CD4-positive, alpha-beta T cell treated with Interferon alpha-2 for 1 hour (primary cell): ENCODE measurements at regions not wholly inside any gene's neighbourhood (a gene's known extent, or its start where the extent isn't known, plus 50 kb on each side); places are given as distances from the start of the nearest gene placed in this dataset.
"Not testable (repeated sequence)": the region's sequence is repeated elsewhere in the genome, so short reads cannot be mapped to it uniquely, and the experiment has no call there.

Source experiments
- DNase-seq, 2 donors: peaks; one replicate each; pipeline ENCODE4 v3.0.0-alpha.2; 2020 to 2022

DNA sequence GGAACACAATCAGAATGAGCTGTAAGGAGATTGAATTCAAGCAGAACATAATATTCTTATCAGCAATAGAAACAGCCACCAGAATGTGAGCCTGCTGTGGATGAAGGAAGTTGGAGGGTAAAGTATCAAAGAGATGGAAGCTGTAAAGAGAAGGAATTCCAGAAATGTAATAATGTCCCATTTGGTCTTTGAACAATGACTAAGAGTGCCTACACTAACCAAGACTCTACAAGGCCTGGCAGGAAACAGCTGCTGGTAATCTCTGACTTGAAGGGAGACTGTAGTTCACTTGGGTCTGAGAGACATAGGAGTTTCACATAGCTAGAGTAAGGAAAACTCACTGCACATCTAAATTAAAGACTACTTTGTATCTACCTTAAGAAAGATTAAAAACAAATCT is 1176.0 kb upstream of the ALCAM start:
- DNase-seq: no peak

DNA sequence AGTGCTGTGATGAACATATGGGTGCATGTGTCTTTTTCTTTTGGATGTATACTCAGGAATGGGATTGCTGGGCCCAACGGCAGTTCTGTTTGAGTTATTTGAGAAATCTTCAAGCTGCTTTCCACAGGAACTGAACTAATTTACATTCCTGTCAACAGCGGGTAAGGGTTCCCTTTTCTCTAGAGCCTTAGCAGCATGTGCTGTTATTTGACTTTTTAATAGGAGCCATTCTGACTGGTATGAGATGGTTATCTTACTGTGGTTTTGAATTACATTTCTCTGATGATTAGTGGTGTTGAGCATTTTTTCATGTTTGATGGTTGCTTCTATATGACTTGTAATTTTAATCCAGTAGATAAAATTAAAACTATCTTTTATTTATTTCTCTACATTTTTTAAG is 1168.6 kb upstream of the ALCAM start:
- DNase-seq: no peak

DNA sequence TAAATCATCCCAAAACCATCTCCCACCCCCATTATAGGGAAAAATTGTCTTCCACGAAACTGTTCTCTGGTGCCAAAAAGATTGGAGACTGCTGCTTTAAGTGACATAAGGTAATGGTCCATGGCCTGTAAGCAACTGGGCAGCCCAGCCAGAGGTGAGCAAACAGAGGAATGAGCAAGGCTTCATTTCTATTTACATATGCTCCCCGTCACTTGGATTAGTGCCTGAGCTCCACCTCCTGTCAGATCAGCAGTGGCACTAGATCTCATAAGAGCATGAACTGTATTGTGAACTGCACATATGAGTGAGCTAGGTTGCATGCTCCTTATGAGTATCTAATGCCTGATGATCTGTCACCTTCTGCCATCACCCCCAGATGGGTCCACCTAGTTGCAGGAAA is 1159.8 kb upstream of the ALCAM start:
- DNase-seq: no peak

DNA sequence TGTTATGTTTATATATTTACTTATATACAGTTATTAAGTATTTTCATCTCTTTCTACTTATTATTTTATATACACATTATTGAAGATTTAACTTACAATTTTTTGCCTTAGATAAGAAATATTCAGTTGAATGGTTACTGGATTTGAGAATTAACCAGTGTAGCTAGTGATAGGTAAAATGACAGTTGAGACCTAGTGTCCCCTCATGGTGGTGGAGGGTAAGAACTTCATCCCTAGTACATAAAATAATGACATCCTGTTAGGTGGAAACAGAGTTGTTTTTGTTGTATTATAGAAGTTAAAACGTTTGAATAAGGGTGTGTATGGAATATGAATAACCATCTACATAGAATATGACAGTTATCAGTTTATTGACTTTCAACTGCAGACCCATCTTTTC is 1152.4 kb upstream of the ALCAM start:
- no peak for DNase-seq

DNA sequence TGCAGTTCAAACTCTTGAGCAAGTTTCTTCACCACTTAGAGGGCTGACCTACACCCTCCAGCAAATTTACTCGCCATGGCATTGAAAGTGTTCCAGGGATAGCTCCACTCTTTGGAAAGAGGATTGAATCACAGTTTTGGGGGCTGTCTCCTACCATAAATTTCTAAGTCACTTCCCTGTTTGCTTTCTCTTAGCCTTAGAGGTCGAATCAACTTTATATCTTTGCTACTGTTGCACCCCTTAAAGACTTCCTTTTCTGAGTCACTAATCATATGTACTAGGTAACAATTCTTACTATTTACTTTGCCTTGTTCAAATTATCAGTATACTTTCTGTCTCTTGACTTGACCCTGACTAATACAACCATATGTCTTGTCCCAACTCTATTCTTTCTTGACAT is 1151.8 kb upstream of the ALCAM start:
- no peak for DNase-seq

DNA sequence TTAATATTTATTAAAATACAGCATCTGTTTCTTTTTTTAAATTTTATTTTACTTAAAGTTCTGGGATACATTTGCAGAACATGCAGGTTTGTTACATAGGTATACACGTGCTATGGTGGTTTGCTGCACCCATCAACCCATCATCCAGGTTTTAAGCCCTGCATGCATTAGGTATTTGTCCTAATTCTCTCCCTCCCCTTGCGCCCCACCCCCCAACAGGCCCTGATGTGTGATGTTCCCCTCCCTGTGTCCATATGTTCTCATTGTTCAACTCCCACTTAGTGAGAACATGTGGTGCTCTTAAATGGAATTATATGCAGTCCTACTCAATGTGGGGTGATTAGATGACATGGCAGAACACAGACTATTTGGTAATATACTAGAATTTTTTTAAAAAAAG is 1147.7 kb upstream of the ALCAM start:
- DNase-seq: not testable (repeated sequence)

DNA sequence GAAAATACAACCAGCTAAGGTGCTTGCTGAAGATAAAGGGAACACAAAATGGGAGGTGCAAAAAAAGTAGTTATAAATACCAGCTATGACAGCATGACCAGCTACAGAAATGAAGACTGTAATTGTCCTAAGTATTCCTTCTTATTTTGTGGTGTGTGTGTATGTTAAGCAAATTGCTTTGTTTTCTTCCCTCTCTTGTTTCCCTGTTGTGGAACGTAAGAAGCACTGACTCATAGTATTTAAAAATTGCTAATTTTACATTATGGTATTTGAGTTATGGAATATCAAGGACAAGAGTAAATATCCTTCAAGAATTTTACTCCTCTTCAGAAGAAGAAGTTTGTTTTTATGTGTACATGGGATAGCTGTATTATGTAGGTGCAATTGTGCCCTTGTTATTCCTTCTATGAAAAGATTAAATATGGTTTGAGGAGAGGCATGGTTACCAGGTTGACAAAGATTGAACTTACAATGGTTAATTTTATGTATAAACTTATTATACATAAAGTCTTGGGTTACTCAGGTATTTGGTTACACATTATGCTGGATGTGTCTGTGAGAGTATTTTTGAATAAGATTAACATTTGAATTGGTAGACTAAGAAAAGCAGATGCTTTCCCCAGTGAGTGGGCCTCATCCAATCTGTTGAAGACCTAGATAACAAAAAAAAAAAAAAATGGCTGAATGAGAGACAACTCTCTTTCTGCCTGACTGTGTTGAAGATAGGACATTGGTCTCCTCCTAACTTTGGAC is 1132.1 kb upstream of the ALCAM start:
- DNase-seq: no peak

DNA sequence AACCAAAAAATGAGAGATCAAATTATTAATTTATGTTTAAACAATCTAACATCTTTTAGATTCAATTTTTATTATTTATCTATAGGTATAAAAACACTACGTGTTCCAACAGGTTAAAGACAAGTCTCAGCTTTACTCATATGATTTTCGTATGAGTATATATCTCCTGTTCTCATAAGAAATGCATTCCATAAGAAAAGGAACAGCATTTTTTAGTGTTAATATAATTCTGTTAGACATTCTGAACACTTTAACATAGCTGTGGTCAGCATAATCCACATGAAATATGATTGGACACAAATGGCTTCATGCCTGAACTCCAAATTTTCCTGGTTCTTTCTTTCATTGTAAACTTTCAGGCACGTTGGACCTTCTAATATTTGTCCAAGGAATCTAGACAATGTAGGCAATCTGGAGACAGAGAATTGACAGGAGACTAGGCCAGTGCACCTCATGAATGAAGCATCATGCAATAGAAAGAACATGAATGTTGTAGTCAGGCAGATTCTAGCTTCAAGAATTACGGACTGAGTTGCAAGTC is 1122.0 kb upstream of the ALCAM start:
- no peak for DNase-seq

DNA sequence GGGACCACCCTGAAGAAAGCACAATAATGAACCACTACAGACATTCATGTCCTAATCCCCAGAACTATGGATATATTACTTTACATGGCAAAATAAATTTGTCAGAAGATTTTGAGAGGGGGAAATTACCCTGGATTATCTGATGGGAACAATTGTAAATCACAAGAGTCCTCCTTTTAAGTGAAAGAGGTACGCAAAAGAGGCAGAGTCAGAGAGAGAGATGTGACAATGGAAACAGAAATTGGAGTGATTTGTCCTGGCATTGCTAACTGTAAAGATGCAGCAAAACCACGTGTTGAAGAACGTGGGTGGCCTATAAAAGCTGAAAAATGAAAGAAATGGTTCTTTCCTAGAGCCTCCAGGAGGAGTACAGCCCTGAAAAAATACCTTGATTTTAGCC is 1121.4 kb upstream of the ALCAM start:
- no peak for DNase-seq

DNA sequence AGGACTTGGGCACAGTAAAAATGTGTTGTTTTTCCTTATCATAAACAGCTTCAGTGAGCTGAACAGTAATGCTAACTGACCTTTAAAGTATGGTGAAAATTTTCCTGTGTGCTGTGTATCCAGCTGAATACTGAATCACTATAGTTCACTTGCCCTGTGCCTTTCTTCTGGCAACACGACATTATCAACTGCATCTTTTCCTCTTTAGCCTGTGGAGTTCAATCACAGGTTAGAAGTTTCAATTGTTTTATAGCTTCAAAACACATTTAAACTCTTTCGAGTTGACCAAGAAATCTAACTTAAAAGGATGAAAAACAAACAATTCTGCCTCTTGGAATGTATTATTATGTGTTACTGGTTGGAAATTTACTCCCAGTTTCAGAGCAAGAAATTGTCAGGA is 1120.7 kb upstream of the ALCAM start:
- no peak for DNase-seq

DNA sequence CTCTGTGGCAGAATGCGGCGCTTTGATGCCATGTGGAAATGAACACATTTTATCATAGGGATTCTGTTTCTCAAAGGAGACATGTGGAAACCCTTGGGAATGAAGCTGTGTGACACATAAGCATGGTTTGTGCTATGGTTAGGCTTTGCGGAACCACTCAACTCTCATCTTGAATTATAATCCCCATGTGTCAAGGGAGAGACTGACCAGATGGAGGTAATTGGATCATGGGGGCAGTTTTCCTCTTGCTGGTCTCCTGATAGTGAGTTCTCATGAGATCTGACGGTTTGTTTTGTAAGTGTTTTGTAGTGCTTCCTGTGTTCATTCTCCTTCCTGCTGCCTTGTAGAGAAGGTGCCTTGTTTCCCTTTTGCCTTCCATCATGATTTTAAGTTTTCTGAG is 1109.2 kb upstream of the ALCAM start:
- DNase-seq: no peak

DNA sequence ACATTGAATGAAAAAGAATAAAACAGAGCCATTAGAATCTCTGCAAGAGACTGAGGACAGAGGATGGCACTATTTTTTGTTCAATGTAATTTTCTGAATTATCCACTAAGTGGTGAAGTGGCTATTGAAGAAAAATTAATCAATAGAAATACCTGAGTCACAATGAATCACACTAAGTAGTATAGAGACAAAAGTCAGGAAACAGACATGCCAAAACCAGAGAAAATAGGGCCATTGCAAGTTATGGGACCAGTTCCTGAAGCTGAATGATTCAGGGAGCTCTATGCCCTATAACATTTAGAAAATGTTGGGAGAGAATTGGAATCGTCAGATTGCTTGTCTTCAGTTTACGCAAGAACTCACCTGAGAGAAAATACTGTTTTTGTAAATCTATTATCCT is 1103.2 kb upstream of the ALCAM start:
- DNase-seq: no peak

DNA sequence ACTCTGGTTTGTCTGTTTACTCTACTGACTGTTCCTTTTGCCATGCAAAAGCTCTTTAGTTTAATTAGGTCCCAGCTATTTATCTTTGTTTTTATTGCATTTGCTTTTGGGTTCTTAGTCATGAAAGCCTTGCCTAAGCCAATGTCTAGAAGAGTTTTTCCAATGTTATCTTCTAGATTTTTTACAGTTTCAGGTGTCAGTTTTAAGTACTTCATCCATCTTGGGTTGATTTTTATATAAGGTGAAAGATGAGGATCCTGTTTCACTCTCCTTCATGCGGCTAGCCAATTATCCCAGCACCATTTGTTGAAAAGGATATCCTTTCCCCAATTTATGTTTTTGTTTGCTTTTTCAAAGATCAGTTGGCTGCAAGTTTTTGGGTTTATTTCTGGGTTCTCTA is 1100.5 kb upstream of the ALCAM start:
- not testable (repeated sequence) for DNase-seq

DNA sequence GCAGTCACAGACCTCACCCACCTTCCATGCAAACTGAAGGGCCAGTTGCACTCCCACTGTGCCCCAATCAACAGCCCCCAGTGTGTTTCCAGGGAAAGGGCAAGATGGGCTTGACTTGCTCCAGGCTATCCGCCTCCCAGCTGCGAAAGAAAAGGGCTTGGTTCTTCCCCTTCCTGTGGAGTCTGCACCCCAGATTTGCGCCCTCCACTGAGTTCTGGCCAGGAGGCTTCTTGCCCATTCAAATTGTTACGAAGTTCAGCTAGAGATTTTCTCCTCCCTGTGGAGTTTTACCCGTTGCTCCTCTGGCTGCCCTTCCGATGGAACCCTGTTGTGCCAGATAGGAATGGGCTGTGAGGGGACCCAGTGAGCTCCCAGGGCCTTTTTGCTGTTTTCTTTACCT is 1096.9 kb upstream of the ALCAM start:
- DNase-seq: no peak

DNA sequence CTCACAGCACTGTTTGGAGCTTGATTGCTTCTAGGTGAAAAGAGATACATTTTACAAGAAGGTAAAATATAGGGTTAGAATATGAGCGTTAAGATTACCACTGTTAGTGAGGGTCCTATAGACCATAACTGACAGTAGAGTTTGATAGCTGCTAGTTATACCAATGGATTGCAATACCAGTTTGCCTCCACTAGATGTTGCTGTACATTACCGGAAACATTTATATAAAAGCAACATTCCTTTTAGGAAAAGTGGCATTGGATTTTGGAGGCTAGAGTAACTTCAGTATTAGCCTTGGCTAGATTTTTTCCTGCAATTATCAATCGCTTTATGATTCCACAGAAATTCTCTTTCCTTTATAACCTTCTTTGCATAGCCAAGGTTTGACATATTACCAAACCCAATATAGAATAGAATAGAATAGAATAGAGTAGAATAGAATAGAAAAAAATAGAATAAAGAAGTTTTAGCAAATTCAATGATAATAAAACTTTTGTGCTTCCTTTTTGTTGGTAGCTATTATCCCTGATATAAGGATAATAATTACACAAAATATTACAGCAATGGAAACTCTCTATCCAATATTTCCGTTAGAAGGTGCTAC is 1093.6 kb upstream of the ALCAM start:
- DNase-seq: peak in 1 of 2 donors; percentile 11

DNA sequence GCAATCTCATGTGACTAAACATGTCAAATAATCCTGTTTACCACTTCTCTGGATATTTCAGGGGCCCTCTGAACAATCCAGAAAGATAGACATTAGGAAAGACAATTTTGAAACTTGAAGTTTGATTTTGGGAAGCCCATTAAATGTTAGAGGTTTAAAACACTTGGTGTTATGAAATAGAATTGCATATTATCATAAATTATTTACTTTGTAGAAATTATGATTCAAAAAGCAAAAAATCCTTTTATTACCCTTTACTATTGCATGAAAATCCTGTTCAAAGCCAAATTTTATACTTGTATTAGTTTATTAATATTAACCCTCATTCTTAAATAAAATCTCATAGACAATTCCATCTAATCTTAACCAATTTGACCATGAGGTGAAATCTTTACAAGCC is 1091.5 kb upstream of the ALCAM start:
- DNase-seq: no peak

DNA sequence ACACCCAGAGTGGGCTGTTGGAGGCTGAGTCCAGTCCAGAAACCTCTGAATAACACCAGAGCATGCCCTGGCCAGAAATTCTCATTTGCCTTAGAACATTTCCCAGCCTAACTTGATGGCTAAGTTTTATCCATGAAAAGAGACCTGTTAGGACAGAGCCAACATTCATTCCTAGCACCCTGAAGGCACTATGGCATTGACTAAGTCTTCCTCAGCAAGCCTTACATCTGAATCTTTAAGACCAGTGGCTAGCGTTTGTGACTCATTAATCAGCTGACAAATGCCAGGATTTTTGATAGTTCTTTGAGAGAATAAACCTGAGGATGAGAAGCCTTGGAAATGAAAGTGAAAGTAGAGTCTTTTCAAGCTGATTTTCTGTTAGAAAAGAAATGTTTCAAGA is 1087.1 kb upstream of the ALCAM start:
- peak in 1 of 2 donors; percentile 44 for DNase-seq

DNA sequence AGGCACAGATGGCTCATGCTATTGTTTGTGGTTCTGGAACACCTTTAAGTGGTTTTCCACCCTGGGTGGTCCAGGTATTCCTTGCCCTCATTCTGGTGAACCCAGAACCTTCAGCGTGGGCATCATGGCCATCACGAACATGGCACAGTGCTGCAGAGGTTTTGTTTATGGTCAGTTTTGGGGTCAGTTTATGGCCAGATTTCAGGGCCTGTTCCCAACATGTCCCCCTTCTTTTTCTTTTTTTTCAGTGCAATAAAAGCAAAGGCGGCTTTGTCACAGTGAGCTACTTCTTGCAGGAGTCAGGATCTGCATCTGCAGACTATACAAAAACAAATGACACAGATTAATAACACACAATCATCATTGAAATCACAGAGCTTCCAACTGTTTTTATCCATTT is 1085.0 kb upstream of the ALCAM start:
- DNase-seq: no peak

DNA sequence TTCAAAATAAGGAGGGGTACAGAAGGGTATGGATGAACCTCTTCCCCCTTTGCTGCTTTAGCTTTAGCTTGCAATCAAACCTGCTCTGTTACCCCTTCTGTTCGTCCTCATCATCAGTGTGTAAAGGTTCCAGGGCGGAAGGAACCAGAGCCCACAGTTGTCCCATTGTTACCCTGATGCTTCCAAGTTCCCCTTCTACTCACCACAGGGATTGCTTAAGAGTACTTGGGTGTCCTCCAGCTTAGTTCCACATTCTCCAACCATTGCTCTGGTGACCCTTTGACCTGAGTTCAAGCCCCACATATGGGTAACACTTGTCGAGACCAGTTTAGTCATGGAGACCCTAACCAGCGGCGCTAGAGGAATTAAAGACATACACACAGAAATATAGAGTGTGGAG is 1080.1 kb upstream of the ALCAM start:
- no peak for DNase-seq

DNA sequence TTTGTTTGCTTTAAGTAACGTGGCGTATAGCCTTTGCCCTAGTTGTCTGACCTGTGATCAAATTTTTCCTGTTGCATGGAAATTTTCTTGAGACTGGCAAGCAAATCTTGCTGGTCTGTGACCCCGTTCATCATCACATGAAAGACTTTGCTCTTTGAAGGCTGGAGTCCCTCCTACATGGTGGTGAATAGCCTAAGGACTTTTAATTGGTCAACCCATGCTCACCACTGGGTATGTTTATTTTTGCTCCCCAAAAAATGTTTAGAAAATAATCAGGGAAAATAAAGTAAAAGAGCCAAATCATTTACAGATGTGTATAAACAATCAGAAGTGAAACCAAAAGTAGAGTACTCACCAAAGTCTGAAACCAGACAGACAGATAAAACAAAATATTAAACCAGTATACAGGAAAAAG is 1075.3 kb upstream of the ALCAM start:
- DNase-seq: peak in 1 of 2 donors; percentile 13

DNA sequence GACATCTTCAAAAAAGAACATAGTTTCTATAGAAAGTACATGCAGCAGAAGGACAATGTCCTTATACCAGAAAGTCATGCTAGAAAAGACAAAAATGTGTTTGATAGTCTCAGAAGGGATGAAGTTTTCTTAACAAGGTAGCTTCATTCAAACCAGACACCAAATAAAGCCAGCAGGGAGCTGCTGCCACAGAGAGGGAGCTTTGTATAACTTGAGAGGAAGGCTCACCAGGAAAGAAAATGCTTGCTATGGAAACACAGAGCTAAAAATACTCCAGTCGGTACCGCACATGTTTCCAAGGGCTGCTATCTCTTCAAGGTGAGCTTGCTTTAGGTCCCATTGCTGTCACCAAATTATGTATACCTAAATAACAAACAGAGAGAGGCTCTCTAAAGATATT is 1074.8 kb upstream of the ALCAM start:
- DNase-seq: peak in 1 of 2 donors; percentile 7

DNA sequence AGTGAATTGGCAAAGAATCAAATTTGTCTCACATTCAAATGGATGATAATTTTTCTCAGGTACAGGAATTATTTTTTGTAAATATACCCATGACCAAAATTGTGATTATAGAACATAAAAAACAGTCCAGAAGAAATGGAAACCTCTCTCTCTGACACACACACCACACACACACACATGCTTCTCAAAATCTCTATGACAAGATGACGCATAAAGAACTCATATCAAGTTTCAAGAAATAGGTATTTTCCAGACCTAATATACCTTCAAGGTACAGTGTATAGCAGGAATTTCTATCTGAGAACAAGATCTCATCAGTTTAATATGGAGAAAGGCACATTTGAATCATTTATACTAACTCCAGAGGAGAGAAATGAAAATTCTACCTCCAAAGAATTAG is 1069.1 kb upstream of the ALCAM start:
- DNase-seq: no peak

DNA sequence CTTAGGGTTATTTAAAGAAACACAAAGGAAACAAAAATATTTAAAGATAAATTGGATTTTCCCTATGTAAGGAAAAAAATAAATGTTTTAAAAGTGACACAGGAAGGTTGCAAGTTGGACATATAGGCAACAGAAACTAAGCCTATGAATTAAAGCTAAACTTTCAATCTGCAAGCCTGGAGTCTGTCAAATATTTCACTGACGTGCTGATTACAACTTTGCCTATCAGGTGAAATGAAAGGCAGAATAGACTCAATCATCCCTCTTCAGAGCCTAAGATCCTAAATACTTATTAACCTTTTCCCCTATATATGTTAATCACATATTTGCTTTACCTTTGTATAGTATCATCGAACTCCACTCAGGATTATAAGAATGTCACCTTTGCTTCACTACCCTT is 1068.0 kb upstream of the ALCAM start:
- no peak for DNase-seq

DNA sequence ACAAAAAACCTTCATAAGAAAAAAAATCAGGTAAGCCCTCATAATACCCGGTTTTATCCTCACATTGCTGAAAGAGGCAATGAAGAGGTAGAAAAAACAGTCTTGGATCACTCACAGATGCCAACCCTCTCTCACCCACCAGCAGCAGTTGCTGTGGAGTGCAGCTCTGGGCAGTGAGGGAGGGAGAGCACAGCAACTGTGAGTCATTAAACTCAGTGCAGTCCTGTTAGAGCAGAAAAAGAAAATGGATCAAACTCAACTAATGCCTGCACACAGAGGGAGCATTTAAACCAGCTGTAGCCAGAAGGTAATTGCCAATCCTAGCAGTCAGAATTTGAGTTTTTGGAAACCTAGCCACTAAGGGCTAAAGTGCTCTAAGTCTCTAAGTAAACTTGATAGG is 1050.6 kb upstream of the ALCAM start:
- DNase-seq: no peak

DNA sequence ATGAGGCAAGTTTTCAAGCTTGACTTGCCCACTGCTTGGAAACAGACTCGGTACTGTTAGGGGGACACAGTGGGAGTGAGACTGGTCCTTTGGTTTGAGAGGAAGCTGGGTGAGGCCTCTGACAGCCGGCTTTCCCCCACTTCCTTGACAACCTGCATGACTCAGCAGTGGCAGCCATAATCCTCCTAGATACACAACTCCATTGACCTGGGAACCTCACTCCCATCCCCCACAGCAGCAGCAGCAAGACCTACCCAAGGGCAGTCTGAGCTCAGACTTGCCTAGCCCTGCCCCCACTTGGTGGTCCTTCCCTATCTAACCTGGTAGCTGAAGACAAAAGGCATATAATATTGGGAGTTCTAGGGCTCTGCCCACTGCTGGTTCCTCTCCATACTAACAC is 1043.5 kb upstream of the ALCAM start:
- no peak for DNase-seq
